ENCODE measurements at regions not wholly inside any gene's neighbourhood (a gene's known extent, or its start where the extent isn't known, plus 50 kb on each side); places are given as distances from the start of the nearest gene placed in this dataset.

DNA sequence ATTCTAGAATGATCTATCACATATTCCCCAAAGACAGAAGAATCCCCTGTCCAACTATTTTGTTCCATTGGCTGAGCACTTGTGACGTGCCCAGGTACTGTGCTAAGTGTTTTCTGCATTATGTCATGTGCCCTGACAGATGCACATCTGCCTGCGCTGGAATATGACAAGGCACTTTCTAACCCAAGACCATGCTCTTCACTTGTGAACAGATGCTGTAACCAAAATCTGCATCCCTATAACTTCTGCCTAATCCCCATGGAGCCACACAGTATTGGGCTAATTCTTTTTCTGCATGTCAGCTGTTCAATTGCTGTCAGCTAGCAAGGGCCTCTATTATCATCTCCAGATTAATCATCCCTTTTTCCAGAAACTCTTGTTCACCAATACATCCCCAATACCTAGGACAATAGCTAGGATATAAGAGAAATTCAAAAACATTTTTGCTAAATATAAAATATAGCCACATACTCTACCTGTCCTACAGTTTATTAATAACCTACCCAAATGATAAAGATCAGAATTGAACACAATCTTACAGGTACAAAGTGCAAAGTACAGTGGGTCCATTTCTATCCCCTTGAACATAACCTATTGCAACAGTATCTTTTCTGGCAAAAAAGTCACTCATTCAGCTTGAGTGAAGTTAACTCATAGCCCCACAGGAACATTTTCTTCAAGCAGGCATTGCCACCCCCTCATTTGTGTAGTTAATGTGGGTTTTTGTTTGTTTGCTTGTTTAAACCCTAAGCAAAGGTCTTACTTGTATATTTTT is 109.4 kb upstream of the LRRN1 start:
- TF ChIP-seq, protein P1, sequence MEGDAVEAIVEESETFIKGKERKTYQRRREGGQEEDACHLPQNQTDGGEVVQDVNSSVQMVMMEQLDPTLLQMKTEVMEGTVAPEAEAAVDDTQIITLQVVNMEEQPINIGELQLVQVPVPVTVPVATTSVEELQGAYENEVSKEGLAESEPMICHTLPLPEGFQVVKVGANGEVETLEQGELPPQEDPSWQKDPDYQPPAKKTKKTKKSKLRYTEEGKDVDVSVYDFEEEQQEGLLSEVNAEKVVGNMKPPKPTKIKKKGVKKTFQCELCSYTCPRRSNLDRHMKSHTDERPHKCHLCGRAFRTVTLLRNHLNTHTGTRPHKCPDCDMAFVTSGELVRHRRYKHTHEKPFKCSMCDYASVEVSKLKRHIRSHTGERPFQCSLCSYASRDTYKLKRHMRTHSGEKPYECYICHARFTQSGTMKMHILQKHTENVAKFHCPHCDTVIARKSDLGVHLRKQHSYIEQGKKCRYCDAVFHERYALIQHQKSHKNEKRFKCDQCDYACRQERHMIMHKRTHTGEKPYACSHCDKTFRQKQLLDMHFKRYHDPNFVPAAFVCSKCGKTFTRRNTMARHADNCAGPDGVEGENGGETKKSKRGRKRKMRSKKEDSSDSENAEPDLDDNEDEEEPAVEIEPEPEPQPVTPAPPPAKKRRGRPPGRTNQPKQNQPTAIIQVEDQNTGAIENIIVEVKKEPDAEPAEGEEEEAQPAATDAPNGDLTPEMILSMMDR (IDR thresholded peaks at IDR 0.05; ENCODE audit: insufficient read depth, low read depth, low read length): no peak
- TF ChIP-seq EZH2 (IDR thresholded peaks at IDR 0.05; ENCODE audit: insufficient read depth, low read length): no peak
